ENCODE measurements at regions not wholly inside any gene's neighbourhood (a gene's known extent, or its start where the extent isn't known, plus 50 kb on each side); places are given as distances from the start of the nearest gene placed in this dataset.

DNA sequence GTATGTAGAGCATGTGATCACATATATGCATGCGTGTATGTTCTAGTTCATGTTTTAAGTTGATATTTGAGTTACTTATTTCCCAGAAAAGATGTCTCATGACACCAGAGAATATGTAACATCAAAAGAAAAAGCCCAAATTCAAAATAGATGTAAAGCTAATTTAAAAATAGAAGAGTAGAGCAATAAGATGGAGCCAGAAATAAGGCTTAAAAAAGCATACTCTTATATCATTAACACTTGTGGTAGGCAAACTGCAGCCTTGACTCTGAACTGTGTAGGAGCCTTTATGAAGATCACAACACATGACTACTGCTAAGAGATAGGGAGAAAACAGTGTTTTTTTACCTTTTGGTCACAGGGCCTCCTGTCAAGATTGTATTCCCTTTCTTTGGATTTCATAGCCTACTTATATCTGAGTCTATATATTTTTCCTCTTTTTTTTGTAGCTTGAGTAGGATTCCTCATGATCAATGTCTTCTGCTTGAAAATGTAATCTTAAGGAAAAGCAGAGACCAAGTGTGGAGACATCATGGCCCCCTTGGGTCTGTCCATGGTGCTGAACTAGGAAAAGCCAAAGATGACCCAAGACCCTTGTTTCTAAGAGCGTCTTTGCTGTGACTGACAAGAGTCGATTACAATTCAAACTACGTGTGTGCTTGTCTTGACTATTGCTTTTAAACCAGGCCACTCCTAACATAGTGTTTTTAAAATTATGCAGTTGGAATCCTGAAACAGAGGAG, 390.4 kb downstream of the SHISA9 start:
- DNase-seq = no peak

DNA sequence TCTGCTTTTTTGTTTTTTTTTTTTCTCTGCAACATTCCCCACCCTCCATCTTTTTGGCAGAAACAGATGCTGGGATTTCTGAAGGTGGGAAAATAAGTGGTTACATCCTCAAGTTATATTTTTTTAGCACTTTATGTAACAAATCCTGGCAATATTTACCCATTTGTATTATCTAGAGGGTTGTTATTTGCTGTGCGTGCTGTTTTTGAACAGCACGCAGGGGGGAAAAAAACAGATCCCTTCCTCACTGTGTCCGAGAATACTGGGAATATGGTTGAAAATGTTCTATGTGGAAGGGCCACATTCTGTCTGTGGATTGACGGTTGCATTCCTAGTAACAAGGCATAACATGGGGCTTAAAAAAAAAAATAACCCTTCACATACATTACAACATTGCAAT, 394.8 kb downstream of the SHISA9 start:
- DNase-seq = no peak

DNA sequence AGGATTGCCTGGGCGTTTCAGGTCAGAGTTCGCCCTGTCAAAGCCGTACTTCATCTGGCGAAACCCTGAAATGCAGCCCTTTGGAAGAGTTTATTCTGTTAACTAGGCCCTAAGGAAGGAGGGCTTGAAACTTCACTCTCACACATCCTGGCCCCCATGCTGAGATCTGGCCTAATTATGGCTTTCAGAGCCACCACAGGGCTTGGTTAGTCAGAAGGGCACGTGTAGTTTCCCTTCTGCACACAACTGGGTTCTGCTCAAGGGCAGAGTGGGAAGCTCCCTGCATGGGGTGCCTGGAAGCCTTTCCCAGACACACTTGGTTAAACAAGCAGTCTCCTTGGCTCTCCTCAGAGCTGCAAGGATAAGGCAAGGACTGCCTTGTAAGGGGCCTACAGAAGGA, 397.3 kb downstream of the SHISA9 start:
- DNase-seq = no peak

DNA sequence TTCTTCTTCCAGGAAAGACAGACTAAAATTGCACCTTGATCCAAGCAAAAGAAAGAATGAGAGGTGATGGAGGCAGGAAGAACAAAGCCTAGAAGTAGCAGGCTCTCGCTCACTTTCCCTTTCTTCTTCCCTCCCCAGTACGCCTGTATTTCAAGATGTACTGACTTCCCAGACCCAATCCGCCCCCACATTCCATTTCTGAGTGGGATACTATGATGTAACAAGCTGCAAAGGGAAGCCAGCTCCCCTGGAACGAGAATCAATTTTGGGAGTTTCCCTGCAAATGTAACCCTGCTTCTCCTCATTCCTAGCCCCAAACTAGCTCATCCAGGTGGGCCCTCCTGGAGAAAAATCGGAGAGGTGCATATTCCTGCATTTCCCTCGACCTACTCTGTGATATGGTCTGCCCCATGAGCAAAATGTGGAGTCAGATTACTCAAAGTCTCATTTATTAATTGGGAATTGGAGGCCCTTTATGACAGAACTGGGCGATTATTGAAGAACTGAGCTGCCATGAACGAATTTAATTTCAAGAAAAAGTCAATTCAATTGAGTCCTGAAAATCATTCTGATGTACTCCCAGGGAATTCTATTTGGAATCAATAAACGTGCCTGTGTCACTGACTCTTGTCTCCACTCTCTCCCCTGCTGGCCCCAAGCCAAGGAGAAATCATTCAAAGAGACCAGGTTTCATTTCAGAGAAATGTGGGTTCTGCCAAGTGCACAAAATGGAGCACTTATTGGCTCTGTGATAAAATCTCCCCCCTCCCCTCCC, 398.9 kb downstream of the SHISA9 start:
- no peak for DNase-seq

DNA sequence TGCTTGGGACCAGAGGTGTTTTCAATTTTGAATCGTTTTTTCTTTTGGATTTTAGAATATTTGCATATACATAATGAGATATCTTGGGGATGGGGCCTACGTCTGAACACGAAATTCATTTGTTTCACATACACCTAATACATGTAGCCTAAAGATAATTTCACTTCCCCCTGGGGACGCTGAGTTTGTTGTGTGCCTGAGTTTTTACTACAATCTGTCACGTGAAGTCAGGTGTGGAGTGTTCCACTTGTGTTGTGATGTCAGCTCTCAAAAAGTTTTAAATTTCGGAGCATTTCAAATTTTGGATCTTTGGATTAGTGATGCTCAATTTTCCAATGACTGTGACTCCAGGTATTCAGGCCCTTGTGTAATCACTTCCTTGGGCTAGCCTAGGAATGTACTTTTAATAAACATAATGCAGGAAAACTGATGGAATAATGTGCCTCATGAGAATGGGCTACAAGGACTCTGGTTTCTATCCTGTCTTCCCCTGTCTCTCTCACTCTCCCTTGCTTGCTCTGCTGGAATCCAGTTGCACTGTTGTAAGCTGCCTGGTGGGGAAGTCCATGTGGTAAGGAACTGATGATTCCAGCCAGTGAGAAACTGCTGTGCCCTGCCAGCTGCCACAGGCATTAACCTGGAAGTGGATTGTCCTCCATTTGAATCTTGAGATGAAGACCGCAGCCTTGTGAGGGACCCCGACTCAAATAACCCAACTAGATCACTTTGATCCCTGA, 403.8 kb downstream of the SHISA9 start:
- no peak for DNase-seq

DNA sequence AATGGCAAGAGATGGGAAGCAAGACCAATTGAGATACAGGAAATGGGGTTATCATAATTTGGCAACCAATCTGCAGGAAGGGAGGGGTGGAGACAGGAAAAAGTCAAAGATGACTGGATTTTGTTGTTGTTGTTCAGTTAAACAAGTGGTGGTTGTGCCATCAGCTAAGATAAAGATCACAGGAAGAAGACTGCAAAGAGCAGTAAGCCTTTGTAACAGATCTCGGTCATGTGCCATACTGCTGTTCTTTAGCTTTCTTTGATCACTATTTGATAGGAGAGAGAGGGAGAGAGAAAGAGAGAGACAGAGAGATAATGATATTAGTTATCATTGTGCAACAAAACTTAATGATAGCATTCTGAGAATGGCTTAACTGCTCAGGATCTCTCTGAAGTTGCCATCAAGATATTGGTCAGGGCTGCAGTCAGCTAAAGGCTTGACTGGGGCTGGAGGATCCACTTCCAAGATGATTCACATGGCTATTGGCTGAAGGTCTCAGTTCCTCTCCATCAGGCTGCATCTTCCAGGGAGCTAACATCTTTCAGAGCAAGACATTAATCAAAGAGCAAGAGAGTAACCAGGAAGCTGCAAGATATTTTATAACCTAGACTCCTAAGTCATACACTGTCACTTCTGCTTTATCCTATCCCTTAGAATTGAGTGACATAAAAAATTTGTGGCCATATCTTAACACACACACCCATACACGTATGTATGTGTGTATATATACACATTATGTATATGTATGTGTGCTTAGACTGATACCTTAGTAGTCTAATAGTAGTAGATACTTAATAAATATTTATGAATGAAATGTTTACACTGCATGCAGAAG, 405.0 kb downstream of the SHISA9 start:
- DNase-seq = peak in 1 of 5 experiments; percentile 27

DNA sequence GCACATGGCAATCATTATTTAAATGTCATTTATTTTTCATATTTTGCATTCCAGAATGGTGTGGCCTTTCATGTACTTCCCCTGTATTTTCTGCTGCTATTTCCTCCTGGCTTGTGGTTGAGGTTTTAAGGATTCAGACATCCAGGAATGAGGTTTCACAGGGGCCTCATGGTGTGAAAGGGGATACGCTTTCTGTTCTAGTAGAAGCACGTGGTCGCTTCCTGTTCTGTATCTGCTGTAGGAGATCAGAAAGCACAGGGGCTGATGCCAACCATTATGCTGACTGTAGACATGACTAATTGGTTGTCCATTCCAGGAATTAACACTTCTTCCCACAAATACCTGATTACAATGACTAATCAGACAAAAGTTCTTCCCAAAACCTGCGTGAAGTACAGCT, 405.9 kb downstream of the SHISA9 start:
- DNase-seq = no peak

DNA sequence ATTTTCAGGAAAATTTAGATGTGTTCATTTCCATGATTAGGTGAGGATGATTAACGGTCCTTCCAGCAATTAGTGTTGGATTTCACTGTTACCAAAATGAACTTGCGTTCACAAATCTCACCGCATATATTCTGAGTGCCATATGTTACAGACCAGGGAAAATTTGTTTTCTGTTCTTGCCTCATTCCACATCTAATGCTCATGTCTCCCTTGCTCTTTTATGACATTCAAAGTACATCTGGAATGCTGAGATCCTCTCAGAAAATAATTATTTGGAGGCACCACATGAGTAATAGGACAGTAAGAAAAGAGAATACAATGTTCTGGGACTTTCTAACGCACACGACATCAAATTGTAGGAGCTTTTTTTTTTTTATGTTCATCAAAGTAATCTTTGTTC, 406.5 kb downstream of the SHISA9 start:
- no peak for DNase-seq

DNA sequence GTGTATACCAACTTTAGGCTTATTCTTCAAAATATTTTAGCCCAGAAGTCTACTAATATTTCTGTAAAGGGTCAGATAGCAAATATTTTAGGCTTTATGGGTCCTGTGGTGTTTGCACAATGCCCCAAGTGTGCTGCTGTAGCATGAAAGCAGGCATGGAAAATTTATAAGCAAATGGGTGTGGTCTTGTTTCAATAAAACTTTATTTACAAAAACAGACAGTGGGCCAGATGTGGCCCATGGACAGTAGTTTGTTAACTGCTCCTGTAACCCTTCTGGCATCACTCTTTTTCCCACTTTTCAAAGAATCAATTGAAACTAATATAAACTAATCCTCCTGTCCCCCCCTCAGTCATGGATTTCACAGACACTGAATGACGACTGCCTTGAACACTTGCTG, 410.7 kb downstream of the SHISA9 start:
- DNase-seq = no peak

DNA sequence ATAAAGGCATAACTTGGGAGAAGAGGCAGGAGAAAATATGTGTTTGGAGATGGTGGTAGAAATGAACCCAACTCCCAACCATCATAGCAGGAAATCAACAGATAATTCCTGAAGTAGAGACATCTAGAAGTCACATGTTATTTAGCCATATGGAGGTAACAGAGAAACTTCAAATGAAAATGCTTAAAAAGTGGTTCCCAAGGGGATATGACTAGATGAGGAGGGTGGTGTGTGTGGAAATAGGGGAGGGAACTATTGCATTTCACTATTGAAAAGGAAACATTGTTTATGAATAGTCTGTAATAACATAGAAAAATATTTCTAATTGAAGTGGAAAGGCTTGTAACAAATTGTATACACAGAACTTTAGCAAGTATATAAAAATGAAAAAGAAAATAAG, 412.0 kb downstream of the SHISA9 start:
- DNase-seq = no peak

DNA sequence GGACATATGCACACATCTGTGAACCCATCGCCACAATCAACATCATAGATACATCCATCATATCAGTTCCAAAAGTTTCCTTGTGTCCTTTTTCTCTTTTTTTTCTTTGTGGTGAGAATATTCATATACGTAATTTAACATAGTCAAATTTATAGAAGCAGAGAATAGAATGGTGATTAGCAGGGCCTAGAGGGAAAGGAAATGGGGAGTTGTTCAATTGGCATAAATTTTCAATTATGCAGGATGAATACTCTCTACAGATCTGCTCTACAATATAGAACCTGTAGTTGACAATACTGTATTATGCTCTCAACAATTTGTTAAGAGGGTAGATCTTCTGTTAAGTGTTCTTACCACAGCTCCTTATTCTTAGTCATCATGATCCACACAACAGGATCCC, 413.2 kb downstream of the SHISA9 start:
- no peak for DNase-seq

DNA sequence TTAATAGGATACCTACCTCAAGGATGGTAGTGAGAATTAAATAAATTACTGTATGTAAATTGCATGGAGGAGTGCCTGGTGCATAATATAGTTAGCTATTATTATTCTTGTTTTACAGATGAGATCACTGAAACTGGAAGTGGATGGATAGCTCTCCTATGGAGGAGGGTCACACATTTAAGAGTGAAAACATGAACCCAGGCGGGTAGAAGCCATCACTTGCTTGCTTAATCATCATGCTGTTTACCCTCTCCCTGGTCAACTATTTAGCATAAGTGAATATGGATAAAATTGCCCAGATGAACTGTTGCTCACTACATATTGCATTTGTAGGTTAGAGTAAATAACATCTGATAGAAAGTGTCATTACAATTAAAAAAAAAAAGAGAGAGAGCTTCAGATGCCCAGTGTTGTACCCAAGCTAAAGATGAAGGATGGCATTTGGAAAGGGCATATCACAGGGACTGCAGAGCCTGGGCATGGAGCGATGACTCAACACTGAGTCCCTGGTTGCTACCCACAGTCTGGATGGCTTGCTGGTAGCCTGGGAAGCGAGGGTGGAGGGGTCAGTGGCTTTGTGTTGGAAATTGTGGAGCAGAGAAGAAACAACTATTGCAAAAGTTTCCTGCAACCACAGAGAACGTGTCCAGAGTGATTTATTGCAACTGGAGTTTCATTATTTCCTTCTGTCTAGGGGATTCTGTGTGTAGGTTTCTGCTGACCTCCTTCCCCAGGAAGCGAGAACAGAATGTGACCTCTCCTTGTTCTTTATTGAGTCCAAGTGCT, 414.4 kb downstream of the SHISA9 start:
- no peak for DNase-seq

DNA sequence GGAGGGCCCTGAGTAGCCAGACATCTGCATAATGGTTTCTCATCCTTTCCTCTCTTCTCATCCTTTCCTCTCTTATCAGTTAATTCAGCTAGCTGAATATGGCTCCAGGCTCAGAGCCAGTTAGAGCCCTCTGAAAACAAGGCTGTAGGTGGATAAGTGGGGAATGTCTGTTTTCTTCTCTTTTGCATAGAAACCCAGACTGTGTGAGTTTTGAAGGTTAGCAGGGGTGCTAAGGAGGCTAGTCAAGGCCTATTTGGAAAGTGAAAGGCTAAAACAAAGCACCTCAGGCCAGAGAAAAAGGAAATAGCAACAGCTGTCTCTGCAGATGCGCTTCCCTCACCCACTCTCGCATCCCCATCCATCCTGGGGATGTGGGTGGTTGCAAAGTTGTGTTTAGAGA, 420.9 kb downstream of the SHISA9 start:
- DNase-seq = no peak

DNA sequence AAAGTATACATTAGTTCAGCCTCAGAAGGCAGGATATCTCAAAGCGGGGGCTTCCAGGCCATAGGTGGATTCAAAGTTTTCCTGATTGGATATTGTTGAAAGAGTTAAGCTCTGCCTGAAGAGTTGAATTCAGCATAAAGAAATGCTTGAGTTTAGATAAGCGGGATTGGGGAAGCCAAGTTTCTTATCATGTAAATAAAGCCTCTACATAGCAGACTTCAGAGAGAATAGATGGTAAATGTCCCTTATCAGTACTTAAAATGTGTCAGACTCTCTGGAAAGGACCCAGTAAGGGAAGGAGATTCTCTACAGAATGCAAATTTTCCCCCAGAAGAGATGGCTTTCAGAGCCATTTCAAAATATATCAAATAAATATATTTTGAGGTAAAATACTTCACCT, 423.5 kb downstream of the SHISA9 start:
- no peak for DNase-seq

DNA sequence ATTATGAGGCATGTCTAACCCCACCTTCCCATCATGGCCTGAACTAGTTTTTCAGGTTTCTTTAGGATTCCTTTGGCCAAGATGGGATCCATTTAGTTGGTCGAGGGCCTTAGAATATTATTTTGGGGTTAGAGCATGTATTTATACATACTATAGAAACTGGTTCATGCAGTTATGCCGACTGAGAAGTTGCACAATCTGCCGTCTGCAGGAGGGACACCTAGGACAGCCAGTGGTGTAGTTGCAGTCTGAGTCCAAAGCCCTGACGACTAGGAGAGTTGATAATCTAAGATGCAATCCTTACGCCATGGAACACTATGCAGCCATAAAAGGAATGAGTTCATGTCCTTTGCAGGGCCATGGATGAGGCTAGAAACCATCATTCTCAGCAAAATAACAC, 424.0 kb downstream of the SHISA9 start:
- DNase-seq = no peak

DNA sequence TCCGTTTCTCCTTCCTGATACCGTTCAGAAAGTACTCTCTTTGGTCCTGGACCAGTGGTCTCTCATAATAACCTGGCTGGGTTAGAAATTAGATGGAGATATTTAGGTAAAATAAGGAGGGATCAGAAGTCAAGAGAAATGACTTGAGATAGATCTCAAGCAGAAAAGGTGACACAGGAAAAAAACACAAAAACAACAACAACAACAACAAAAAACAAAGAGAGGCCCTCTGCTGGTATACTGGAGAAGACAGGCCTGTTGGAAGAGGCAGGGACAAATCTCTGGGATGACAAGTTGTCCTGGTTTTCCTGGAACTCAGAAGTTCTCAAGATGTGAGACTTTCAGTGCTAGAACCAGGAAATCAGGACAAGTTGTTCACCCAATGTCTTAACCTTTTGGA, 430.5 kb downstream of the SHISA9 start:
- DNase-seq = no peak

DNA sequence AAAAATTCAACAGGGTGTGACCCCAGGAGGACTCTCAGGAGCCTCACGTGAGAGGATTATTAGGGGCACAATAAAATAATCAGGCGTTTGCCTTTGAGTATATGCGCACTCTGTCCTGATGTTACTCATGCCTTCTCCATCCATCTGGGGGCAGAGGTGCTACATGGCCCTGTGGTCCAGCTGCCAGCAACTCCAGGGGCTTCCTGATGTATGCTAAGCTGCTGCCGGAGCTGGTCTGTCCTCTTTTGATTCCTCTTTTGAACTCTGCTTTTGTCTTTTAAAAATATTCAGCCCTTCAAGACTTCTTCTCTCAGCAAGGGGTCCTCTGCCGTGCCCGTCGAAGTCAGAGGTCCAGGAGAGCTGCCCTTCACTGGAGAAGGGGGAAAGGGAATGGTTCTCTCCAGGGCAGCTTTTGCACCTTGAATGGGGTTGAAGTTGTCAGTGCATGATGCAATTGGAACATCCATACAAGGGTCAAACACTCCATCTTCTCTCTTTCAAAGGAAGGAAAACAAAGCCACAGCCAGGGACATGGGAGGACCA, 431.4 kb downstream of the SHISA9 start:
- DNase-seq = no peak

DNA sequence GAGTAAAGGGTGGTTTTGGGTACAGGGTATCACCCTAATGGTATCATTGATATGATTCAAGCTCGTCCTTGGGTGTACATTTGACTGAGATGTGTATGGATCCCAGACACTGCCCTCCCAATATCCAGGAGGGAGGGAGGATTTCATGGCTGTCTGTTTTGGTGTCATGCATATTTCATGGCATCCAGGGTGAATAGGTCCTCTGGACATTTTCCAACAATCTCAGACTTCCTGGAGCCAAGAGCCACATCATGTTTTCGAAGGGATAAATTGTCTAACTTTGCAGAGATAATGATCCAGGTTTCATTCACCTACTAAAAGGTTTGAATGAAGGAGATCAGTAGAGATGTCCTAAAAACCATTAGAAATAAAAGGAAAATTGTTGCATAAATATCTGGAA, 431.9 kb downstream of the SHISA9 start:
- DNase-seq = no peak

DNA sequence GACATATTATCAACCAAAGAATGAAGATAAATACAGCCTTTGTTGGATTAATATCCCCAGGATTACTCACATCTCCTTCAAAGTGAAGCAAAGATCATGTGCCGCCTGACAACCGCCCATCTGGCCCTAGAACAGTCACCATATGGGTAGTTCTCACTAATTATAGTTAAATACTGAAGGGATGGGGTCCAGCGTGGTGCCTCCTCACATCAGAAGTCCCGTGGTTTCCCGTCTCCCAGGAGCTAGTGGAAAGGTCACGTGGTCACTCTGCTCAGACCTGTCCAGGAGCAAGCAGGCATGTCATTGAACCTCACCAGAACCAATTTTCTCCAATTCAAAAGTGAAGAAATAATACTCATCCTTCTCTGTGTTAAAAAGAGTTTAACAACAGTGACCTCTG, 434.5 kb downstream of the SHISA9 start:
- no peak for DNase-seq

DNA sequence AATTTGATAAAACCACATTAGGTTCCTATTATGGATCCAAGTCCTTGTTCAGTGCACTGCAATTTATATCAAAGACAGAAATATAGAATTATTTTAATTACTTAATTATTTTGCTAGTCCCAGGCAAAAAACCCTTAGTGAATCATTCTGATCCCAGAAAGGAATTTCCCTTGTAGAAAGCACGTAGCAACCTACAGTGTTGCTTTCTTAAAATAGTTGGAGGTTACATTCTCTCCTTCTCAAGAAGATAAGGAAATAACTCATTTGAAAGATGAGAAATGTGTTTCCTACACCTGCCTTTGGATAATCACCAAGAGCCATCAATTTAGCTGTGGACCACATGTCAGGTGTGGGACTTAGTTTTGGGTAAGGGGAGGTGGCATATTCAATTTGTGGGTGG, 434.9 kb downstream of the SHISA9 start:
- DNase-seq = no peak

Data from T-helper 2 cell (primary cell).